Dermis microvascular lymphatic vessel endothelial cell (primary cell): ENCODE measurements at regions not wholly inside any gene's neighbourhood (a gene's known extent, or its start where the extent isn't known, plus 50 kb on each side); places are given as distances from the start of the nearest gene placed in this dataset.
"Not testable (repeated sequence)": the region's sequence is repeated elsewhere in the genome, so short reads cannot be mapped to it uniquely, and the experiment has no call there.

Experiments
- DNase-seq, 2 donors: peaks; one replicate each; pipeline versions ENCODE4 v3.0.0 to v3.0.0-alpha.2; 2010; ENCODE audit warnings: low read depth in 2 of 2

- DNase-seq = peak; percentile 91 to 99
Measured at GRCh38 chr4:3955321-3956164, 189.4 kb downstream of the ADRA2C start.

DNA sequence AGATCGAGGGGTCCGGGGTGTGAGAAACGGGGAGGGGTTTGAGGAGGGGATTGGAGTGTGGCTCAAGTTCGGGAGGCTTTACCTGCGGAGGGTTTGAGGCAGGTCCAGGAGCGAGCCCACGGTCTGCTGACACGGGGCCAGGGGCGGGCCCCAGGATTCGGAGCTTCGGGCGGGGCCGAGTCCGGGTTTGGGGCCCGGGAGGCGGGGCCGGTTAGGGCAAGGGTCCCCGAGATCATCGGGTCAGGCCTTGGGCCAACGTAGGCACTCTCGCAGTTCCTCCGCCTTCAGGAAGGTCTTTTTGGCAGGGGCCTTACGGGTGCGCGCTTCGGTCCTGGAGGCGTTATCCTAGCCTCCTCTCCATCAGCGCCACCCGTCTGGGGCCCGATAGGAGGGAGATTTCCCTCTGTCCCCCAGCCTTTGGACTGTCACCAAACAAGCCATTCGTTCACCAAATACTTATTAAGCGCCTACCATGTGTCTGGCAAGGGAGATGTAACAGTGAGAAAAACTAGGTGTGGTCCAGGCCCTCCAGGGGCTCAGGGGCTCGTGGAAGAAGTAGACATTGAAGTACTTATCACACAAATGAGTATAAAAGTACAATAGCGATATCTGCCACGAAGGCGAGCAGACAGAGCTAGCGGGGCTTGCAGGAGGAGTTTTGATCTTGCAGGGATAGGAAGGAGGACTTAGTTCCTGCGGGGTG is 190.1 kb downstream of the ADRA2C start:
- DNase-seq = not testable (repeated sequence)

GRCh38 chr4:3961091-3961672 is 195.0 kb downstream of the ADRA2C start:
- DNase-seq = not testable (repeated sequence)

- not testable (repeated sequence) for DNase-seq
Measured at GRCh38 chr4:3964572-3965278, 198.5 kb downstream of the ADRA2C start.

- DNase-seq = not testable (repeated sequence)
Measured at GRCh38 chr4:3967204-3967603, 201.0 kb downstream of the ADRA2C start.

DNA sequence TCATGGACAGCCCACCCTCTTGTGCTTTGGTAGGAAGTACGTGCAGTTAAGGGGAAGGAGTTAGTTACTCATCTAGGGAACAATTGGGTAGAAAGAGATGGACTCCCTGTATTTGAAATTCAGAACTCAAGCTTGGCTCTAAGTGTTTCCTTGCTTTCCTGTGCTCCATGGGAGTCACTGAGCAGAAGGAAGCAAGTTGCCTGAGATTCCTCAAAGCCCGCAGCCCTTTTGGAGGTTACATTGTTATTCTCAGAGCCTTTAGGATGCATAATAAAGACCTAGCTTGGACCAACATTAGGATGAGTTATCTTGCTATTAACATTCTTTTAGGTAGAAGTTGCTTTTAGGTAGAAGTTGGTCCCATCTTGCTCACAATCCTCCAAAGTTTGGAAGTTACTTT is 206.4 kb downstream of the ADRA2C start:
- DNase-seq = not testable (repeated sequence)

DNA sequence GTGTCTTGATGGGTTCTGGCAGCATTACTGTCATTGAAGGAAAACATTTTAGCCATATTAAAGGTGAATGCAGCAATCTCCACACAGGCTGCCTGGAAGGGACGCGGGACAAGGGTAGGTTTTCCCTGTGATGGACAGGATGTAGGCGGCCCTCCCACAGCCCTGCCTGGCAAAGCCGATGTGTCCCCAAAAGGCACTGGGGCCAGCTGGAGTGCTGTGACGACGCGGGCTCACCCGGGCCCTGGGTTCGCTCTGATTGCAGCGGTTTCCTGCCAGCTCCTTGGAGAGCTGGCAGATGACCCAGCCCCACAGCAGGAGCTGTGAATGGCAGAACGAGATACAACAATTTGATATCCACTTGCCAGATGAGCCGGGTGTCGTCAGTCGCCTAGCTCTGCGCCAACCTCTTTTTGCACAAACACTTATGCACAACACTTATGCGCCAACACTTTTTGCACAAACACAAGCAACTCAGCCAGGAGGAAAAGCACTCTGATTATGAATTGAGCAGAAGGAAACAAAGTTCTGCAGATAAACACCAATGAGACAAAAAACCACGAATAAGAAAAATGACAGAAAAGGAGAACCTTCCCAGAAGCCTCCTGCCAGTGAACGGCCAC is 207.5 kb downstream of the ADRA2C start:
- not testable (repeated sequence) for DNase-seq

DNA sequence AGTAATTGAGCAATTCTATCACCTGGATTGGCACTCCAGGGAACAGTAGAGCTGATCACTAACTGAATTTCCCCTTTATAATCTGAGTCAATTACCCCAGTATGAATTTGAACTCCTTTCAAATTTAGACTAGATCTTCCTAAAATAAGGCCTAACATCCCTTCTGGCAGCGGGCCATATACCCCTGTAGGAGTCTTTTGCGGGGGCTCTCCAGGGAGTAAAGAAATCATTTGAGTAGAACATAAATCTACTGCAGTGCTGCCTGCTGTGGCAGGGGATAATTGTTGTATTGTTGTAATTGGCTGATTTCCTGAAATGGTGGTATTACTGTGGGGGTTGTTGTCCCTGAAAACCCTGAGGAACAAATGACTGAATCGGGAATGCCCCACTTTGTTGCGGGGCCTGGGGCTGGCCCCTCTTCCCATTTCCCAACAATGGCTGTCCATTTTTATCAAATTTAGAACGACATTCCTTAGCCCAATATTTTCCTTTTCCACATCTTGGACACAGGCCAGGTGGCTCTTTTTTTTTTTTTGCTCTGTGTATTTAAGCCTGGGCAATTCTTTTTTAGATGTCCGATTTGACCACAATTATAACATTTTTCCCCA is 217.4 kb downstream of the ADRA2C start:
- peak; percentile 40 to 46 for DNase-seq

DNA sequence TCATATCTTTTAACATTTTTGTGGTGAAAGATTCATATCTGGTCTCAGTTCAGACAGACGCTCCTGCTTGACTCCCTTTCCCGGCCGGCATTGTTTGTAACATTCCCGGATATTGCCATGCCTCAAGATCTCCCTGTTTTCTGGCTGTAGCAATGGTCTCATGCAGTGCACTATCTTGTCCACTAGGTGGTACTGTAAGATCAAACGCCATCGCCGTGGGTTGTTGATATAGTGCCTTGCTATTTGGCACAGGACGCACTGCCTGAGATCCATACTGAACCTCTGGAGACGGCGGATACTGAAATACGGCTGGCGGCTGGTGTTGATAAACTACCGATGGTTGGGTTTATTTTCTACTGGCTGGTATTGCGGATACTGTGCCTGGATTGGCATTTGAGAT is 218.6 kb downstream of the ADRA2C start:
- DNase-seq = not testable (repeated sequence)

DNA sequence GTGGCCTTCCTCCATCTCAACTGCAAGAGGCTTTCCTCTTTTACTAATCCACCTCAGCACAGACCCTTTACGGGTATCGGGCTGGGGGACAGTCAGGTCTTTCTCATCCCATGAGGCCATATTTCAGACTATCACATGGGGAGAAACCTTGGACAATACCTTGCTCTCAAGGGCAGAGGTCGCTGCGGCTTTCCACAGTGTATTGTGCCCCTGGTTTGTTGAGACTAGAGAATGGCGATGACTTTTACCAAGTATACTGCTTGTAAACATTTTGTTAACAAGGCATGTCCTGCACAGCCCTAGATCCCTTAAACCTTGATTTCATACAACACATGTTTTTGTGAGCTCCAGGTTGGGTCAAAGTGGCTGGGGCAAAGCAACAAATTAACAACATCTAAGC is 220.2 kb downstream of the ADRA2C start:
- DNase-seq = not testable (repeated sequence)

DNA sequence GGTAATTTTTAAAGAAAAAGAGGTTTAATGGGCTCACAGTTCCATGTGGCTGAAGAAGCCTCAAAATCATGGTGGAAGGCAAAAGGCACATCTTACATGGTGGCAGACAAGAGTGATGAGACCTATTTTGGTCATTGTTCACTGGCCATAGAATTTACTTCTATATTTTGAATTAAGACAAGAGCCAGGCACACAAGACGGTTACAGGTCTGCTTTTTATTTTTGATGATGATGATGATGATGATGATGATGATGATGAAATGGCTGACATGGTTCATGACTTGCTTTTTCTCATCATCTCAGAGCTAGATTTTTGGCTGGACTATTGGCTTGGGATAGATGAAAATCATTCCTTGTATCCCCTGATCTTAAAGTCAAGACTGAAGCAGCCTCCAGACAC is 229.3 kb downstream of the OTOP1 start:
- not testable (repeated sequence) for DNase-seq

GRCh38 chr4:4004036-4004435 is 222.7 kb downstream of the OTOP1 start:
- not testable (repeated sequence) for DNase-seq

DNA sequence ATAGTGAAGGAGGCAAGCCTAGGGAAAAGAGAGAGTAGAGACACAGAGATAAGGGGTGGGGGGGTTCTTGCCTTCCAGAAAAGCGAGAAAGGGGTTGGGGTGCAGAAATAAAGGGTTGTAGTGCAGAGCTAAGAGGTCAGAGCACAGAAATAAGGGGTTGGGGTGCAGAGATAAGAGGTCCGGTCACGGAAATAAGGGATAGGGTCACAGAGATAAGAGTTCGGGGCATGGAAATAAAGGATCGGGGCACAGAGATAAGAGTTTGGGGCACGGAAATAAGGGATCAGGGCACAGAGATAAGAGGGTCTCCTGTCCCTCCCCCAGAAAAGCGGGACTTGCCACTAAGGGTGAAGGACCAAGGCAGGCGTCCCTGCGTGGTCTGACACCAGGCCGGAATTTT is 222.0 kb downstream of the OTOP1 start:
- not testable (repeated sequence) for DNase-seq

GRCh38 chr4:4006356-4006755 is 220.4 kb downstream of the OTOP1 start:
- not testable (repeated sequence) for DNase-seq

DNA sequence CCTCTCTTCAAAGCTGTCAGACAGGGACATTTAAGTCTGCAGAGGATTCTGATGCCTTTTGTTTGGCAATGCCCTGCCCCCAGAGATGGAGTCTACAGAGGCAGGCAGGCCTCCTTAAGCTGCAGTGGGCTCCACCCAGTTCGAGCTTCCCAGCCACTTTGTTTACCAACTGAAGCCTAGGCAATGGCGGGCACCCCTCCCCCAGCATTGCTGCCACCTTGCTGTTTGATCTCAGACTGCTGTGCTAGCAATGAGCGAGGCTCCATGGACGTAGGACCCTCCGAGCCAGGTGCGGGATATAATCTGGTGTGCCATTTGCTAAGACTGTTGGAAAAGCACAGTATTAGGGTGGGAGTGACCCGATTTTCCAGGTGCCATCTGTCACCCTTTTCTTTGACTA is 207.7 kb downstream of the OTOP1 start:
- not testable (repeated sequence) for DNase-seq

- DNase-seq = not testable (repeated sequence)
Measured at GRCh38 chr4:4021161-4021560, 205.6 kb downstream of the OTOP1 start.

DNA sequence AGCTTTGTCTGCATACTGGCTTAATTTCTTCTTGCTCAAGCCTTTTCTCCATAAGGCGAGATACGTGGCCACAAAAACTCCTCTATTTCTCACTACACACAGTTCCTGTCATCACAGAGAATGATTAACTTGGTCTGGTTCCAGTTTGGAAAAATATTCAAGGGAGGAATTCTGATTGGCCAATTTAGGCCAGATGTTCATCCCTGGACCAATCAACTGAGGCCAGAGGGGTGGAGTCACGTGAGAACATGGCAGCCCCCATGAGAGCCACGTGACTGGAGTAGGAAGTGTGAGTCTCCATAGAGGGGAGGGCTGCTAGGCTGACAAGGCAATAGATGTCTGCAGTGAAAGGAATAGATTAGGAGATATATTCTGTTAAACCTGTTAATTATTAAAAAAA is 200.0 kb downstream of the OTOP1 start:
- not testable (repeated sequence) for DNase-seq

DNA sequence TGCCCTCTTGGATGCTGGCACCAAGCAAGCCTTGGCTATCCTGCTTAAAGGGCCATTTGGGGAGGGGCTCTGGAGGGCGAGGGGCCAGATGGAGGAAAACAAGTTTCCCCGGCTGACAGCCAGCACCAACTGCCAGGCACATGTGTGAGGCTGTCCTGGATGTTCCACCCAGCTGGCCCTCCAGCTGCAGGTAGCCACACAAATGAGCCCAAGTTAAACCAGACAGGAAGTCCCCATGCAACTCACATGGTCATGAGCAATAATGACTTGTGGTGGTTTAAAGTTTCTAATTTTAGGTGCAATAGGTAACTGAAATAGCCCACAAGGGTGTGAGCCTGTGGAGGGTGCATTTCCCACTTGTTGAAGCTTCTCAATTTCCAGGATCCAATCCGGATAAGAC is 198.0 kb downstream of the OTOP1 start:
- DNase-seq = not testable (repeated sequence)

DNA sequence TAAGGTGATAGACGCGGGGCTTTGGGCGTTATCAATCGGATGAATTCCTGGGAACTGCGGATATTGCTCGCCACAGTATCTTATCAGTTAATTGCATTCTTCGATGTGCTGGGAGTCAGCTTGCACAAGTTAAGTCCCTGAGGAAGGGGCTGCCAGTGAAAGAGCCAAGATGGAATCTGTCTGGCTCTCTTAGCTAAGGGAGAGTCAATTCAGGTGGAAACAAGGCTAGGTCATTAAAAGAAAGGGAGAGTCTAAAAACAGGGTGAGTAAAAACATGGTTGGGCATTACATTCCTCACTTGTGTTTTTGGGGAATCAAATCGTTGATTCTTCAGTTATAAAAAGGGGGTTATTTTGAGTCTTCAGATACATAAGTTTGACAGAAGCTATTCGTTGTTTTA is 196.2 kb downstream of the OTOP1 start:
- DNase-seq = not testable (repeated sequence)

GRCh38 chr4:4031446-4032135 is 195.1 kb downstream of the OTOP1 start:
- not testable (repeated sequence) for DNase-seq
